GM12878 (cell line): ENCODE measurements at regions not wholly inside any gene's neighbourhood (a gene's known extent, or its start where the extent isn't known, plus 50 kb on each side); places are given as distances from the start of the nearest gene placed in this dataset.

Source experiments
- ATAC-seq: fragments of 200-7000 bp; cut with Tn5 transposase; 3 replicates; pipeline ENCODE4 v1.9.1; 2020; ENCODE audit warnings: mild to moderate bottlenecking, moderate library complexity
- BruUV-seq: library from RNA; stranded (reverse); fragments of 400-500 nt; replicated peaks from 2 replicates; lab custom pipeline; 2021; lab: Mats Ljungman, UMichigan
- CTCF ChIA-PET: fragments of 300-600 bp; sonication (Branson Sonifier 250); formaldehyde crosslinking; extraction: SDS; loops from one replicate; lab custom pipeline; 2021; ENCODE audit warnings: inconsistent platforms; lab: Yijun Ruan, JAX
- POLR2A ChIA-PET: fragments of 350-600 bp; formaldehyde crosslinking; extraction: SDS; loops from one replicate; lab custom pipeline; 2021; ENCODE audit warnings: inconsistent platforms; lab: Charles Lee
- RAD21 ChIA-PET: fragments of 300-600 bp; sonication (Branson Sonifier 250); formaldehyde crosslinking; loops from one replicate; lab custom pipeline; 2023; ENCODE audit warnings: antibody characterized with exemption; ENCODE audit not compliant: unreplicated experiment; lab: Charles Lee
- SMC1A ChIA-PET: fragments of 300-600 bp; sonication (Branson Sonifier 250); formaldehyde crosslinking; loops from one replicate; lab custom pipeline; 2023; ENCODE audit not compliant: unreplicated experiment, uncharacterized antibody; lab: Charles Lee
- DNase-seq: peaks from one replicate; pipeline ENCODE4 v3.0.0-alpha.2; 2011; ENCODE audit warnings: low read depth, low spot score
- FAIRE-seq: peaks from 3 replicates; lab custom pipeline; 2011; peaks lifted over from hg19 to GRCh38; lab: Jason Lieb, UNC
- H2AFZ ChIP-seq: 2 replicates; pipeline ENCODE4 v1.6.0; 2011; ENCODE audit warnings: low read depth, low read length, control low read depth; ENCODE audit not compliant: control insufficient read depth
- H3K27ac ChIP-seq: 2 replicates; pipeline ENCODE4 v1.5.1; 2011; ENCODE audit warnings: control low read depth; ENCODE audit not compliant: control insufficient read depth, insufficient read depth
- H3K27me3 ChIP-seq, 2 experiments: replicated peaks in 1 of 2; 2 replicates each; pipeline versions ENCODE4 v1.6.0 to v1.6.1; 2011; ENCODE audit warnings: low read length in 1 of 2; ENCODE audit not compliant: control insufficient read depth in 2 of 2, insufficient read depth in 2 of 2
- H3K36me3 ChIP-seq, 2 experiments: 2 replicates each; pipeline ENCODE4 v1.5.1; 2011; ENCODE audit warnings: low read length in 1 of 2; ENCODE audit not compliant: control insufficient read depth in 2 of 2, insufficient read depth in 2 of 2
- H3K4me1 ChIP-seq: 2 replicates; pipeline ENCODE4 v1.6.1; 2011; ENCODE audit warnings: mild to moderate bottlenecking, low read length, moderate library complexity, mixed read lengths; ENCODE audit not compliant: control insufficient read depth, insufficient read depth
- H3K4me2 ChIP-seq: 2 replicates; pipeline ENCODE4 v1.6.0; 2011; ENCODE audit warnings: control low read depth; ENCODE audit not compliant: control insufficient read depth, insufficient read depth
- H3K4me3 ChIP-seq: fragments of 200-600 bp; sonication (generic); 2 replicates; pipeline ENCODE4 v1.5.1; 2016
- H3K79me2 ChIP-seq: 2 replicates; pipeline ENCODE4 v1.6.0; 2011; ENCODE audit warnings: low read length; ENCODE audit not compliant: control insufficient read depth, insufficient read depth
- H3K9ac ChIP-seq: 2 replicates; pipeline ENCODE4 v1.8.0; 2011; ENCODE audit warnings: low read length, control low read depth, mixed read lengths; ENCODE audit not compliant: control insufficient read depth, insufficient read depth
- H3K9me3 ChIP-seq: replicated peaks from 3 replicates; pipeline ENCODE4 v1.5.1; 2011; ENCODE audit warnings: mild to moderate bottlenecking, low read length; ENCODE audit not compliant: control insufficient read depth, insufficient read depth
- H4K20me1 ChIP-seq: 2 replicates; pipeline ENCODE4 v1.6.0; 2011; ENCODE audit not compliant: control insufficient read depth, insufficient read depth
- CREM ChIP-seq: IDR thresholded peaks from 2 replicates; pipeline ENCODE4 v1.6.1; 2014; ENCODE audit warnings: antibody characterized with exemption, low read depth
- MEF2A ChIP-seq: IDR thresholded peaks from 2 replicates; pipeline ENCODE4 v1.6.1; 2011; ENCODE audit warnings: low read depth, mild to moderate bottlenecking, low read length, moderate library complexity; ENCODE audit not compliant: insufficient read depth
- NR2F1 ChIP-seq: fragments of 450-650 bp; conservative IDR thresholded peaks from 2 replicates; pipeline ENCODE4 v1.6.1; 2017; ENCODE audit warnings: mild to moderate bottlenecking
- ZNF384 ChIP-seq: IDR thresholded peaks from 2 replicates; pipeline ENCODE4 v1.6.1; 2012; ENCODE audit warnings: low read depth, mild to moderate bottlenecking, low read length, improper control_type of control experiment, borderline replicate concordance
- ZNF687 ChIP-seq: fragments of 450-650 bp; IDR thresholded peaks from 2 replicates; pipeline ENCODE4 v1.6.1; 2017; ENCODE audit warnings: mild to moderate bottlenecking, moderate library complexity
- WGBS: methylation state at CpG from one replicate; pipeline ENCODE4 v1.1.6; 2016; ENCODE audit warnings: low lambda C conversion rate; ENCODE audit not compliant: insufficient replicate concordance, insufficient coverage; ENCODE audit errors: missing lambda C conversion rate; 5-methylcytosine and 5-hydroxymethylcytosine counted together
- in situ Hi-C: fragments of 300-500 bp; cut with MboI; formaldehyde crosslinking; loops from 9 replicates; pipeline ENCODE4 v1.14.3; 2018; ENCODE audit warnings: mixed read lengths
- intact Hi-C: fragments of 100-400 bp; cut with micrococcal nuclease; formaldehyde crosslinking; loops from one replicate; pipeline ENCODE4 v1.14.2; 2022; ENCODE audit not compliant: unreplicated experiment

- ATAC-seq (no peak), FAIRE-seq (no peak), DNase-seq (no peak)
- H3K4me1 ChIP-seq = peaks cover 38% of the 10 kb centered on the region
- H3K27ac ChIP-seq = no peak overlapping the region
- ChIA-PET SMC1A (interaction anchor here (1.0 to 5.2 kb wide), 7 partner anchors 8 to 314 kb away, joined by 3 to 56 read pairs (median 6); no protein-coding TSS in a partner anchor), POLR2A (interaction anchor here (0.6 to 1.1 kb wide), 4 partner anchors 9 to 766 kb away, joined by 3 to 4 read pairs (median 3); no protein-coding TSS in a partner anchor), CTCF (interaction anchor here (1.1 to 1.8 kb wide), 2 partner anchors 99 to 227 kb away, joined by 3 to 6 read pairs; no protein-coding TSS in a partner anchor), RAD21 (interaction anchor here (0.6 to 2.8 kb wide), 7 partner anchors 78 to 314 kb away, joined by 3 to 22 read pairs (median 3); no protein-coding TSS in a partner anchor)
- no peak overlapping the region for H3K9ac ChIP-seq
- intact Hi-C loops = no loop called here
- H3K4me3 ChIP-seq = no peak overlapping the region
- no peaks in the 10 kb centered on the region for H3K79me2 ChIP-seq
- no peak overlapping the region for H3K4me2 ChIP-seq
- 76% methylated on average over 5 of the region's 5 CpGs for WGBS
- TF ChIP-seq MEF2A (no peak), ZNF384 (no peak), NR2F1 (no peak), ZNF687 (no peak), CREM (no peak)
- H3K27me3 ChIP-seq = no peaks in the 10 kb centered on the region
- in situ Hi-C loops = no loop called here
- no TSS peak for BruUV-seq
- no peak overlapping the region for H2AFZ ChIP-seq
- H3K36me3 ChIP-seq = no peaks in the 10 kb centered on the region
- H4K20me1 ChIP-seq = no peaks in the 10 kb centered on the region
- peaks cover 6% of the 10 kb centered on the region; the same call in 2 of the 3 replicates for H3K9me3 ChIP-seq
Measured at GRCh38 chrX:13261348-13261747, 58.5 kb downstream of the ATXN3L start.
